GM12878 (cell line): ENCODE measurements at regions not wholly inside any gene's neighbourhood (a gene's known extent, or its start where the extent isn't known, plus 50 kb on each side); places are given as distances from the start of the nearest gene placed in this dataset.

ENCODE experiments used
- ATAC-seq: fragments of 200-7000 bp; cut with Tn5 transposase; 3 replicates; pipeline ENCODE4 v1.9.1; 2020; ENCODE audit warnings: mild to moderate bottlenecking, moderate library complexity
- BruUV-seq: library from RNA; stranded (reverse); fragments of 400-500 nt; replicated peaks from 2 replicates; lab custom pipeline; 2021; lab: Mats Ljungman, UMichigan
- CTCF ChIA-PET: fragments of 300-600 bp; sonication (Branson Sonifier 250); formaldehyde crosslinking; extraction: SDS; loops from one replicate; lab custom pipeline; 2021; ENCODE audit warnings: inconsistent platforms; lab: Yijun Ruan, JAX
- POLR2A ChIA-PET: fragments of 350-600 bp; formaldehyde crosslinking; extraction: SDS; loops from one replicate; lab custom pipeline; 2021; ENCODE audit warnings: inconsistent platforms; lab: Charles Lee
- RAD21 ChIA-PET: fragments of 300-600 bp; sonication (Branson Sonifier 250); formaldehyde crosslinking; loops from one replicate; lab custom pipeline; 2023; ENCODE audit warnings: antibody characterized with exemption; ENCODE audit not compliant: unreplicated experiment; lab: Charles Lee
- SMC1A ChIA-PET: fragments of 300-600 bp; sonication (Branson Sonifier 250); formaldehyde crosslinking; loops from one replicate; lab custom pipeline; 2023; ENCODE audit not compliant: unreplicated experiment, uncharacterized antibody; lab: Charles Lee
- DNase-seq: peaks from one replicate; pipeline ENCODE4 v3.0.0-alpha.2; 2011; ENCODE audit warnings: low read depth, low spot score
- FAIRE-seq: peaks from 3 replicates; lab custom pipeline; 2011; peaks lifted over from hg19 to GRCh38; lab: Jason Lieb, UNC
- H2AFZ ChIP-seq: 2 replicates; pipeline ENCODE4 v1.6.0; 2011; ENCODE audit warnings: low read depth, low read length, control low read depth; ENCODE audit not compliant: control insufficient read depth
- H3K27ac ChIP-seq: 2 replicates; pipeline ENCODE4 v1.5.1; 2011; ENCODE audit warnings: control low read depth; ENCODE audit not compliant: control insufficient read depth, insufficient read depth
- H3K27me3 ChIP-seq, 2 experiments: replicated peaks in 1 of 2; 2 replicates each; pipeline versions ENCODE4 v1.6.0 to v1.6.1; 2011; ENCODE audit warnings: low read length in 1 of 2; ENCODE audit not compliant: control insufficient read depth in 2 of 2, insufficient read depth in 2 of 2
- H3K36me3 ChIP-seq, 2 experiments: 2 replicates each; pipeline ENCODE4 v1.5.1; 2011; ENCODE audit warnings: low read length in 1 of 2; ENCODE audit not compliant: control insufficient read depth in 2 of 2, insufficient read depth in 2 of 2
- H3K4me1 ChIP-seq: 2 replicates; pipeline ENCODE4 v1.6.1; 2011; ENCODE audit warnings: mild to moderate bottlenecking, low read length, moderate library complexity, mixed read lengths; ENCODE audit not compliant: control insufficient read depth, insufficient read depth
- H3K4me2 ChIP-seq: 2 replicates; pipeline ENCODE4 v1.6.0; 2011; ENCODE audit warnings: control low read depth; ENCODE audit not compliant: control insufficient read depth, insufficient read depth
- H3K4me3 ChIP-seq: fragments of 200-600 bp; sonication (generic); 2 replicates; pipeline ENCODE4 v1.5.1; 2016
- H3K79me2 ChIP-seq: 2 replicates; pipeline ENCODE4 v1.6.0; 2011; ENCODE audit warnings: low read length; ENCODE audit not compliant: control insufficient read depth, insufficient read depth
- H3K9ac ChIP-seq: 2 replicates; pipeline ENCODE4 v1.8.0; 2011; ENCODE audit warnings: low read length, control low read depth, mixed read lengths; ENCODE audit not compliant: control insufficient read depth, insufficient read depth
- H3K9me3 ChIP-seq: replicated peaks from 3 replicates; pipeline ENCODE4 v1.5.1; 2011; ENCODE audit warnings: mild to moderate bottlenecking, low read length; ENCODE audit not compliant: control insufficient read depth, insufficient read depth
- H4K20me1 ChIP-seq: 2 replicates; pipeline ENCODE4 v1.6.0; 2011; ENCODE audit not compliant: control insufficient read depth, insufficient read depth
- FOXM1 ChIP-seq: IDR thresholded peaks from 2 replicates; pipeline ENCODE4 v1.6.1; 2012; ENCODE audit warnings: low read depth, mild to moderate bottlenecking, inconsistent platforms, low read length, moderate library complexity
- HCFC1 ChIP-seq: fragments of 150-350 bp; IDR thresholded peaks from 2 replicates; pipeline ENCODE4 v1.6.1; 2014; ENCODE audit warnings: low read length
- JUNB ChIP-seq: IDR thresholded peaks from 2 replicates; pipeline ENCODE4 v1.6.1; 2016; ENCODE audit warnings: antibody characterized with exemption, mild to moderate bottlenecking
- MXI1 ChIP-seq: fragments of 150-350 bp; IDR thresholded peaks from 2 replicates; pipeline ENCODE4 v1.6.1; 2011; ENCODE audit warnings: low read depth, mild to moderate bottlenecking, inconsistent platforms, low read length, improper control_type of control experiment
- PAX8 ChIP-seq: fragments of 450-650 bp; IDR thresholded peaks from 2 replicates; pipeline ENCODE4 v1.6.1; 2017; ENCODE audit warnings: mild to moderate bottlenecking, moderate library complexity
- USF1 ChIP-seq: IDR thresholded peaks from 2 replicates; pipeline ENCODE4 v1.6.1; 2011; ENCODE audit warnings: borderline replicate concordance, low read depth, mild to moderate bottlenecking, moderate library complexity, mixed read lengths, low read length; ENCODE audit not compliant: insufficient read depth; ENCODE audit errors: extremely low read length
- WGBS: methylation state at CpG from one replicate; pipeline ENCODE4 v1.1.6; 2016; ENCODE audit warnings: low lambda C conversion rate; ENCODE audit not compliant: insufficient replicate concordance, insufficient coverage; ENCODE audit errors: missing lambda C conversion rate; 5-methylcytosine and 5-hydroxymethylcytosine counted together
- in situ Hi-C: fragments of 300-500 bp; cut with MboI; formaldehyde crosslinking; loops from 9 replicates; pipeline ENCODE4 v1.14.3; 2018; ENCODE audit warnings: mixed read lengths
- intact Hi-C: fragments of 100-400 bp; cut with micrococcal nuclease; formaldehyde crosslinking; loops from one replicate; pipeline ENCODE4 v1.14.2; 2022; ENCODE audit not compliant: unreplicated experiment

GRCh38 chr1:25018110-25018735 is 88.1 kb upstream of the RUNX3 start:
- no peaks in the 10 kb centered on the region for H4K20me1 ChIP-seq
- no TSS peak for BruUV-seq
- H2AFZ ChIP-seq, result no peak overlapping the region
- ATAC-seq (no peak), DNase-seq (no peak), FAIRE-seq (no peak)
- in situ Hi-C loops, result loop anchor here (25.0 kb wide), 1 partner anchor 1431 kb away; no protein-coding TSS in a partner anchor
- no peaks in the 10 kb centered on the region for H3K9me3 ChIP-seq
- WGBS, result 79% methylated on average over 7 of the region's 7 CpGs
- no peak overlapping the region for H3K4me2 ChIP-seq
- H3K27me3 ChIP-seq, result no peaks in the 10 kb centered on the region
- intact Hi-C loops, result no loop called here
- TF ChIP-seq MXI1 (no peak), USF1 (no peak), PAX8 (no peak), FOXM1 (no peak), JUNB (no peak), HCFC1 (no peak)
- ChIA-PET POLR2A (interaction anchor here (1.5 kb wide), 1 partner anchor 16 kb away, joined by 4 read pairs; no protein-coding TSS in a partner anchor), RAD21 (interaction anchor here (0.9 to 1.6 kb wide), 6 partner anchors 11 to 54 kb away, joined by 3 to 9 read pairs (median 4); no protein-coding TSS in a partner anchor), CTCF (interaction anchor here (0.7 to 1.6 kb wide), 7 partner anchors 10 to 86 kb away, joined by 3 to 7 read pairs (median 3); no protein-coding TSS in a partner anchor), SMC1A (interaction anchor here (1.1 to 2.1 kb wide), 9 partner anchors 8 to 91 kb away, joined by 3 to 8 read pairs (median 4); no protein-coding TSS in a partner anchor)
- no peak overlapping the region for H3K27ac ChIP-seq
- H3K4me3 ChIP-seq, result no peak overlapping the region
- H3K79me2 ChIP-seq, result peaks cover 11% of the 10 kb centered on the region
- H3K36me3 ChIP-seq, result no peaks in the 10 kb centered on the region
- H3K9ac ChIP-seq, result no peak overlapping the region
- H3K4me1 ChIP-seq, result peaks cover 54% of the 10 kb centered on the region
